Omental fat pad (tissue), 3 donors: ENCODE measurements at regions not wholly inside any gene's neighbourhood (a gene's known extent, or its start where the extent isn't known, plus 50 kb on each side); places are given as distances from the start of the nearest gene placed in this dataset.

Source experiments
- ATAC-seq: fragments of 150-250 bp; one replicate; pipeline ENCODE4 v1.9.1; 2016; ENCODE audit warnings: mild to moderate bottlenecking, moderate library complexity; ENCODE audit not compliant: low FRiP score
- DNase-seq: peaks from one replicate; pipeline ENCODE4 v3.0.0-alpha.2; 2019; ENCODE audit warnings: low spot score
- CTCF ChIP-seq, 3 donors: fragments of 450-650 bp; IDR thresholded peaks; one replicate each; pipeline ENCODE4 v1.5.1; 2016 to 2017; ENCODE audit warnings: antibody characterized with exemption in 3 of 3, mild to moderate bottlenecking in 3 of 3, moderate library complexity in 2 of 3

- ATAC-seq (no peak), DNase-seq (no peak)
- TF ChIP-seq CTCF (IDR thresholded peaks at IDR 0.05): no peak
These were observed 279.5 kb downstream of the ANKRD50 start for GRCh38 chr4:124433044-124433443.

- ATAC-seq (no peak), DNase-seq (no peak)
- TF ChIP-seq CTCF (IDR thresholded peaks at IDR 0.05): no peak
These were observed 279.0 kb downstream of the ANKRD50 start for GRCh38 chr4:124433500-124433899.

GRCh38 chr4:124435274-124435950, 277.1 kb downstream of the ANKRD50 start:
- DNase-seq (no peak), ATAC-seq (no peak)
- no peak for TF ChIP-seq CTCF (IDR thresholded peaks at IDR 0.05)

GRCh38 chr4:124437853-124438495, 274.6 kb downstream of the ANKRD50 start:
- ATAC-seq (no peak), DNase-seq (no peak)
- no peak for TF ChIP-seq CTCF (IDR thresholded peaks at IDR 0.05)

GRCh38 chr4:124445071-124445470, 267.5 kb downstream of the ANKRD50 start:
- DNase-seq (no peak), ATAC-seq (no peak)
- TF ChIP-seq CTCF (IDR thresholded peaks at IDR 0.05): no peak

GRCh38 chr4:124449881-124450280, 262.7 kb downstream of the ANKRD50 start:
- ATAC-seq (no peak), DNase-seq (no peak)
- no peak for TF ChIP-seq CTCF (IDR thresholded peaks at IDR 0.05)

- DNase-seq (no peak), ATAC-seq (no peak)
- no peak for TF ChIP-seq CTCF (IDR thresholded peaks at IDR 0.05)
These were observed 261.7 kb downstream of the ANKRD50 start for GRCh38 chr4:124450851-124451250.
